Keratinocyte (primary cell): ENCODE measurements at regions not wholly inside any gene's neighbourhood (a gene's known extent, or its start where the extent isn't known, plus 50 kb on each side); places are given as distances from the start of the nearest gene placed in this dataset.
"Not testable (repeated sequence)": the region's sequence is repeated elsewhere in the genome, so short reads cannot be mapped to it uniquely, and the experiment has no call there.

Source experiments
- DNase-seq: peaks from one replicate; pipeline ENCODE4 v3.0.0-alpha.2; 2011; ENCODE audit warnings: low read depth, missing footprints, low spot score
- FAIRE-seq: peaks from 2 replicates; lab custom pipeline; 2011; peaks lifted over from hg19 to GRCh38; lab: Jason Lieb, UNC
- H2AFZ ChIP-seq: 2 replicates; pipeline ENCODE4 v1.6.0; 2012; ENCODE audit warnings: low read length, control low read depth, inconsistent platforms; ENCODE audit not compliant: control insufficient read depth
- H3K27ac ChIP-seq: 2 replicates; pipeline ENCODE4 v1.5.1; 2011; ENCODE audit warnings: low read length; ENCODE audit not compliant: control insufficient read depth, insufficient read depth
- H3K27me3 ChIP-seq: 3 replicates; pipeline ENCODE4 v1.6.0; 2011; ENCODE audit warnings: low read length; ENCODE audit not compliant: control insufficient read depth, insufficient read depth; ENCODE audit errors: extremely low read depth
- H3K36me3 ChIP-seq, 2 experiments: 2 replicates in 1 of 2; 3 replicates in 1 of 2; pipeline ENCODE4 v1.5.1; 2011; ENCODE audit warnings: low read length in 2 of 2, mild to moderate bottlenecking in 1 of 2; ENCODE audit not compliant: control insufficient read depth in 2 of 2, insufficient read depth in 2 of 2; ENCODE audit errors: extremely low read depth in 1 of 2
- H3K4me1 ChIP-seq: 3 replicates; pipeline ENCODE4 v1.5.1; 2011; ENCODE audit warnings: low read length; ENCODE audit not compliant: control insufficient read depth, insufficient read depth; ENCODE audit errors: extremely low read depth
- H3K4me2 ChIP-seq: 3 replicates; pipeline ENCODE4 v1.6.0; 2011; ENCODE audit warnings: low read depth, low read length; ENCODE audit not compliant: control insufficient read depth, insufficient read depth; ENCODE audit errors: extremely low read depth
- H3K4me3 ChIP-seq, 3 experiments: fragments of 200-600 bp in 1 of 3; sonication (generic) in 1 of 3; 2 replicates in 2 of 3; 3 replicates in 1 of 3; pipeline ENCODE4 v1.5.1; 2011 to 2016; ENCODE audit warnings: low read length in 3 of 3, mild to moderate bottlenecking in 3 of 3, control low read depth in 2 of 3, inconsistent platforms in 1 of 3, low read depth in 1 of 3, mixed read lengths in 1 of 3, mixed run types in 1 of 3, moderate library complexity in 1 of 3; ENCODE audit not compliant: control insufficient read depth in 2 of 3, insufficient read depth in 2 of 3; ENCODE audit errors: extremely low read depth in 1 of 3
- H3K79me2 ChIP-seq: 2 replicates; pipeline ENCODE4 v1.6.0; 2012; ENCODE audit warnings: low read length; ENCODE audit not compliant: control insufficient read depth, insufficient read depth
- H3K9ac ChIP-seq: 3 replicates; pipeline ENCODE4 v1.6.0; 2011; ENCODE audit warnings: low read length; ENCODE audit not compliant: control insufficient read depth, insufficient read depth; ENCODE audit errors: extremely low read depth
- H3K9me1 ChIP-seq: 3 replicates; pipeline ENCODE4 v1.6.0; 2011; ENCODE audit warnings: low read length; ENCODE audit not compliant: control insufficient read depth, insufficient read depth; ENCODE audit errors: extremely low read depth
- H3K9me3 ChIP-seq: 2 replicates; pipeline ENCODE4 v1.5.1; 2012; ENCODE audit warnings: low read depth, low read length; ENCODE audit not compliant: control insufficient read depth
- H4K20me1 ChIP-seq: 3 replicates; pipeline ENCODE4 v1.6.0; 2011; ENCODE audit warnings: low read length; ENCODE audit not compliant: control insufficient read depth, insufficient read depth; ENCODE audit errors: extremely low read depth
- EZH2 ChIP-seq: IDR thresholded peaks from one replicate; pipeline ENCODE4 v1.6.1; 2012; ENCODE audit warnings: inconsistent platforms, mild to moderate bottlenecking, low read length, moderate library complexity
- dilution Hi-C: fragments of 300-500 bp; cut with MboI; formaldehyde crosslinking; loops from one replicate; pipeline ENCODE4 v1.7.0; 2020; ENCODE audit warnings: low sequenced_read_pairs; ENCODE audit not compliant: extremely low pct_ligation_motif_present
- TF ChIP-seq, protein P1 (sequence below), 3 experiments: IDR thresholded peaks in 1 of 3; conservative IDR thresholded peaks in 1 of 3; optimal IDR thresholded peaks in 1 of 3; 2 replicates in 2 of 3; 3 replicates in 1 of 3; pipeline versions ENCODE3 to v1.5.1; 2011; ENCODE audit warnings: low read length in 3 of 3, mild to moderate bottlenecking in 3 of 3, moderate library complexity in 2 of 3, control low read depth in 1 of 3, inconsistent platforms in 1 of 3; ENCODE audit not compliant: insufficient read depth in 2 of 3; ENCODE audit errors: extremely low read depth in 1 of 3

DNA sequence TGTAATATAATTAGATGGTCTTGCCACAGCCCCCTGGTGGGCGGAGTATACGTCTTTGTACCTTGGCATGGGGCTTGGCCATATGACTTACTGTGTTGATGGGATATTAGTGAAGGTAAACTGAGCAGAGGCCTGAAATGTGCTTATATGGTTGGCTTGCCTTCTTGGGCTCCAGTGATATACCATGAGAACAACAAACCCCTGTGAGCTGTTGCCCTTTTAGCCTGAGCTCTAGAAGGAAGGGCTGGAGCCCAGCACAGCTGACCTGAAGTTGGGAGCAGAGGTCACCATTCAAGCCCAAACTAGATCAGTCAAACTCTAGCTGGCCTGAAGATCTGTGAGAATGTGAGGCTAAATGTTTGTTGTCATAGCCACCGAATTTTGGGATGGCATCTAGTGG lies 75.2 kb upstream of the CD302 start:
- H3K9me1 ChIP-seq: no peaks in the 10 kb centered on the region
- H3K9me3 ChIP-seq: no peaks in the 10 kb centered on the region
- no peak for TF ChIP-seq EZH2
- TF ChIP-seq, protein P1, sequence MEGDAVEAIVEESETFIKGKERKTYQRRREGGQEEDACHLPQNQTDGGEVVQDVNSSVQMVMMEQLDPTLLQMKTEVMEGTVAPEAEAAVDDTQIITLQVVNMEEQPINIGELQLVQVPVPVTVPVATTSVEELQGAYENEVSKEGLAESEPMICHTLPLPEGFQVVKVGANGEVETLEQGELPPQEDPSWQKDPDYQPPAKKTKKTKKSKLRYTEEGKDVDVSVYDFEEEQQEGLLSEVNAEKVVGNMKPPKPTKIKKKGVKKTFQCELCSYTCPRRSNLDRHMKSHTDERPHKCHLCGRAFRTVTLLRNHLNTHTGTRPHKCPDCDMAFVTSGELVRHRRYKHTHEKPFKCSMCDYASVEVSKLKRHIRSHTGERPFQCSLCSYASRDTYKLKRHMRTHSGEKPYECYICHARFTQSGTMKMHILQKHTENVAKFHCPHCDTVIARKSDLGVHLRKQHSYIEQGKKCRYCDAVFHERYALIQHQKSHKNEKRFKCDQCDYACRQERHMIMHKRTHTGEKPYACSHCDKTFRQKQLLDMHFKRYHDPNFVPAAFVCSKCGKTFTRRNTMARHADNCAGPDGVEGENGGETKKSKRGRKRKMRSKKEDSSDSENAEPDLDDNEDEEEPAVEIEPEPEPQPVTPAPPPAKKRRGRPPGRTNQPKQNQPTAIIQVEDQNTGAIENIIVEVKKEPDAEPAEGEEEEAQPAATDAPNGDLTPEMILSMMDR (optimal IDR thresholded peaks at IDR 0.05 in 1 of 3, IDR thresholded peaks at IDR 0.05 in 1 of 3, conservative IDR thresholded peaks at IDR 0.05 in 1 of 3; ENCODE audit: extremely low read depth in 1 of 3, insufficient read depth in 2 of 3, low read length in 3 of 3): no peak
- H2AFZ ChIP-seq: no peak overlapping the region
- H3K4me3 ChIP-seq: no peak overlapping the region
- H3K4me1 ChIP-seq: no peaks in the 10 kb centered on the region
- no peak overlapping the region for H3K4me2 ChIP-seq
- H3K79me2 ChIP-seq: no peaks in the 10 kb centered on the region
- FAIRE-seq (peak; percentile 43), DNase-seq (no peak)
- no peak overlapping the region for H3K9ac ChIP-seq
- dilution Hi-C loops: no loop called here
- H4K20me1 ChIP-seq: no peaks in the 10 kb centered on the region
- H3K27me3 ChIP-seq: no peaks in the 10 kb centered on the region
- H3K36me3 ChIP-seq: no peaks in the 10 kb centered on the region
- no peak overlapping the region for H3K27ac ChIP-seq

DNA sequence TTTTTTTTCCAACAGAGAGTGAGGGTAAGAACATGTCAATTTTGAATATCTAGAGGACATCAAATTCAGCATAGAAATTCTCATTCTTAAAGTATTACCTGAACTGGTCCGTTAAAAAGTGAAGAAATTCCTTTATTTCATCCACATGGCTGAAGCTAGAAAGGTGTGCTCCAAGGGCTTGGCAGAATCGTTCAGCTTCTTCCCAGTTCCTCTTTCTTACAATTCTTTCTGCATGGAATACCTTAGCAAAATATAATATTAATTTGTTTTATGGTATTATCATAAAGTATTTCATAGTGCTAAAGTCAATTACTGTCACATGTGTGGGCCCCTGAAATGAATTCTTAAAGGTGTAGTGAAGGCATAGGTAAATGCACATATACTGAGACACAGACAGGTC lies 74.3 kb upstream of the CD302 start:
- Histone ChIP-seq H4K20me1 (no peaks in the 10 kb centered on the region), H3K9ac (no peak overlapping the region), H3K27ac (no peak overlapping the region), H3K79me2 (no peaks in the 10 kb centered on the region), H3K4me2 (no peak overlapping the region), H3K36me3 (no peaks in the 10 kb centered on the region), H3K27me3 (no peaks in the 10 kb centered on the region), H3K4me3 (no peak overlapping the region), H3K4me1 (no peaks in the 10 kb centered on the region), H3K9me1 (no peaks in the 10 kb centered on the region), H2AFZ (no peak overlapping the region), H3K9me3 (no peaks in the 10 kb centered on the region)
- no peak for DNase-seq
- dilution Hi-C loops: no loop called here
- no peak for FAIRE-seq
- TF ChIP-seq, protein P1 (optimal IDR thresholded peaks at IDR 0.05 in 1 of 3, IDR thresholded peaks at IDR 0.05 in 1 of 3, conservative IDR thresholded peaks at IDR 0.05 in 1 of 3; ENCODE audit: extremely low read depth in 1 of 3, insufficient read depth in 2 of 3, low read length in 3 of 3): no peak
- no peak for TF ChIP-seq EZH2

DNA sequence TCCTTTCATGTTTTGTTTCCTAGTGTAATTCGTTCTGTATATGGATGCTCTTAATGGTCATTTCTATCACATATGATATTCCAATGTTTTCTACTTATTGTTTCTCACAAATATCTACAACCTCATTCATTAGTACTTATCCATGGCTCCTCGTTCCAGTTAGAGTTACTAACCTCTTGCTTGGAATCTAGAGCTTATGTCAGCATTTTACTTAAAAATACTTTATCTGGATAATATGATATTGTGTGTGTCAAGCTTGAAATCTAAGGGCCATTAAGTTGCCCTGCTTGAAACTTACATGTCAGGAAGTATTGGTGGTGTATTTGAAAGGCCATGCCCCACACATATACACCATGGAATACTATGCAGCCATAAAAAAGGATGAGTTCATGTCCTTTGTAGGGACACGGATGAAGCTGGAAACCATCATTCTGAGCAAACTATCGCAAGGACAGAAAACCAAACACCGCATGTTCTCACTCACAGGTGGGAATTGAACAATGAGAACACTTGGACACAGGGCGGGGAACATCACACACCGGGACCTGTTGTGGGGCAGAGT lies 70.7 kb upstream of the CD302 start:
- H3K4me2 ChIP-seq, FAIRE-seq, H3K9me3 ChIP-seq, H3K27ac ChIP-seq, H4K20me1 ChIP-seq, H3K9me1 ChIP-seq, dilution Hi-C loops, H3K9ac ChIP-seq, H3K36me3 ChIP-seq, H3K4me3 ChIP-seq, H2AFZ ChIP-seq, H3K27me3 ChIP-seq, H3K79me2 ChIP-seq, H3K4me1 ChIP-seq, DNase-seq: not testable (repeated sequence)
